Esophagus squamous epithelium (tissue), 5 donors: ENCODE measurements at regions not wholly inside any gene's neighbourhood (a gene's known extent, or its start where the extent isn't known, plus 50 kb on each side); places are given as distances from the start of the nearest gene placed in this dataset.

Source experiments
- DNase-seq: peaks from one replicate; lab custom pipeline; 2025; lab: John Stamatoyannopoulos, UW
- H3K27ac ChIP-seq, 4 donors: fragments of 200-600 bp; sonication (generic); one replicate each; pipeline ENCODE4 v1.5.1; 2016 to 2019; ENCODE audit warnings: mild to moderate bottlenecking in 1 of 4
- H3K27me3 ChIP-seq, 4 donors: fragments of 200-600 bp; sonication (generic); 1 replicate in 3 of 4; 2 replicates in 1 of 4; pipeline versions ENCODE4 v1.5.1 to v1.6.0; 2017 to 2021; ENCODE audit warnings: antibody characterized with exemption in 1 of 4
- H3K36me3 ChIP-seq, 3 donors: fragments of 200-600 bp; sonication (generic); one replicate each; pipeline ENCODE4 v1.5.1; 2016 to 2019
- H3K4me1 ChIP-seq, 3 donors: fragments of 200-600 bp; sonication (generic); one replicate each; pipeline ENCODE4 v1.5.1; 2017 to 2019
- H3K4me3 ChIP-seq, 4 donors: fragments of 200-600 bp; sonication (generic); 1 replicate in 3 of 4; 2 replicates in 1 of 4; pipeline ENCODE4 v1.5.1; 2016 to 2019; ENCODE audit warnings: mild to moderate bottlenecking in 2 of 4, moderate library complexity in 1 of 4
- H3K9me3 ChIP-seq, 3 donors: fragments of 200-600 bp; sonication (generic); one replicate each; pipeline ENCODE4 v1.5.1; 2016 to 2019
- CTCF ChIP-seq, 6 experiments: fragments of 450-650 bp in 4 of 6; fragments of 200-600 bp in 2 of 6; sonication (generic) in 2 of 6; IDR thresholded peaks; one replicate each; pipeline ENCODE4 v1.5.1; 2016 to 2019; ENCODE audit warnings: antibody characterized with exemption in 6 of 6, mild to moderate bottlenecking in 4 of 6, moderate library complexity in 4 of 6
- POLR2A ChIP-seq, 4 donors: fragments of 450-650 bp; IDR thresholded peaks; one replicate each; pipeline ENCODE4 v1.6.1; 2017; ENCODE audit warnings: antibody characterized with exemption in 4 of 4, mild to moderate bottlenecking in 4 of 4, moderate library complexity in 3 of 4
- WGBS, 2 donors: methylation state at CpG; one replicate each; pipeline ENCODE4 v1.1.5; 2018; 5-methylcytosine and 5-hydroxymethylcytosine counted together
- intact Hi-C: fragments of 100-400 bp; cut with DNase I; formaldehyde crosslinking; loops from one replicate; pipeline ENCODE4 v1.15.0; 2022
- donor health status: DM: yes; HTN: yes; CAD: no.

- intact Hi-C loops, result no loop called here
- WGBS, 2 donors, result 66 to 72% methylated on average over 4 of the region's 4 CpGs
Measured at GRCh38 chr14:26017270-26017669, 580.6 kb downstream of the NOVA1 start.

GRCh38 chr14:26008290-26008689 lies 589.5 kb downstream of the NOVA1 start:
- Histone ChIP-seq H3K4me1 (no peaks in the 10 kb centered on the region), H3K9me3 (no peaks in the 10 kb centered on the region), H3K4me3 (no peak overlapping the region), H3K27me3 (no peaks in the 10 kb centered on the region), H3K27ac (no peak overlapping the region), H3K36me3 (no peaks in the 10 kb centered on the region)
- TF ChIP-seq CTCF (IDR thresholded peaks at IDR 0.05), result no peak
- no peak for TF ChIP-seq POLR2A (IDR thresholded peaks at IDR 0.05)
- DNase-seq, result no peak
- 45 to 58% methylated on average over 2 of the region's 2 CpGs for WGBS, 2 donors
- intact Hi-C loops, result no loop called here

More at GRCh38 chr14:26017270-26017669, 580.6 kb downstream of the NOVA1 start:
- H3K4me1 ChIP-seq, result no peaks in the 10 kb centered on the region
- TF ChIP-seq POLR2A (IDR thresholded peaks at IDR 0.05) (no peak), CTCF (IDR thresholded peaks at IDR 0.05) (no peak)
- H3K36me3 ChIP-seq, result no peaks in the 10 kb centered on the region
- H3K9me3 ChIP-seq, result no peaks in the 10 kb centered on the region
- no peak for DNase-seq
- no peaks in the 10 kb centered on the region for H3K27me3 ChIP-seq
- H3K27ac ChIP-seq, result no peak overlapping the region
- H3K4me3 ChIP-seq, result no peak overlapping the region

- Histone ChIP-seq H3K27ac (no peak overlapping the region), H3K4me1 (no peaks in the 10 kb centered on the region), H3K27me3 (no peaks in the 10 kb centered on the region), H3K9me3 (no peaks in the 10 kb centered on the region), H3K4me3 (no peak overlapping the region), H3K36me3 (no peaks in the 10 kb centered on the region)
- intact Hi-C loops, result no loop called here
- DNase-seq, result no peak
- TF ChIP-seq POLR2A (IDR thresholded peaks at IDR 0.05) (no peak), CTCF (IDR thresholded peaks at IDR 0.05) (no peak)
- WGBS, 2 donors, result 79 to 85% methylated on average over 2 of the region's 2 CpGs
Measured at GRCh38 chr14:26004342-26004741, 593.5 kb downstream of the NOVA1 start.

GRCh38 chr14:25993830-25994229 lies 604.0 kb downstream of the NOVA1 start:
- TF ChIP-seq POLR2A (IDR thresholded peaks at IDR 0.05) (no peak), CTCF (IDR thresholded peaks at IDR 0.05) (no peak)
- no peaks in the 10 kb centered on the region for H3K9me3 ChIP-seq
- DNase-seq, result no peak
- intact Hi-C loops, result no loop called here
- H3K27ac ChIP-seq, result no peak overlapping the region
- H3K36me3 ChIP-seq, result no peaks in the 10 kb centered on the region
- H3K27me3 ChIP-seq, result no peaks in the 10 kb centered on the region
- H3K4me3 ChIP-seq, result no peak overlapping the region
- no peaks in the 10 kb centered on the region for H3K4me1 ChIP-seq

- intact Hi-C loops, result no loop called here
- no peak for TF ChIP-seq CTCF (IDR thresholded peaks at IDR 0.05)
- TF ChIP-seq POLR2A (IDR thresholded peaks at IDR 0.05), result no peak
- H3K27me3 ChIP-seq, result no peaks in the 10 kb centered on the region
- DNase-seq, result no peak
- H3K9me3 ChIP-seq, result no peaks in the 10 kb centered on the region
- WGBS, 2 donors, result 41 to 53% methylated on average over 3 of the region's 3 CpGs
- H3K27ac ChIP-seq, result no peak overlapping the region
- no peaks in the 10 kb centered on the region for H3K4me1 ChIP-seq
- H3K4me3 ChIP-seq, result no peak overlapping the region
- H3K36me3 ChIP-seq, result no peaks in the 10 kb centered on the region
Measured at GRCh38 chr14:25988536-25988935, 609.3 kb downstream of the NOVA1 start.
